ENCODE measurements at regions not wholly inside any gene's neighbourhood (a gene's known extent, or its start where the extent isn't known, plus 50 kb on each side); places are given as distances from the start of the nearest gene placed in this dataset.

DNA sequence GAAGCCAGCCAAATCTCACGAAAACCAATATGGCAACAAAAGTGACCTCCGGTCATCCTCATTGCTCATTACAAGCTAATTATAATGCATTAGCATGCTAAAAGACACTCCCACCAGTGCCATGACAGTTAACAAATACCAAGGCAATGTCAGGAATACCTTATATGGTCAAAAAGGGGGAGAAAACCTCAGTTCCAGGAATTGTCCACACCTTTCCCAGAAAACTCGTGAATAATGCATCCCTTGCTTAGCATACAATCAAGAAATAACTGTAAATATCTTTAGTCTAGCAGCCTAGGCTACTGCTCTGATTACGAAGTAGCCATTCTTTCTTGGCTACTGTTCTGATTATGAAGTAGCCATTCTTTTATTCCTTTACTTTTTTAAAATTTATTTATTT, 112.5 kb upstream of the FKBP1C start:
- H3K9me3 ChIP-seq (ENCODE audit: insufficient read depth, low read depth, low read length): no peaks in the 10 kb centered on the region
- no peak overlapping the region for H3K18ac ChIP-seq (ENCODE audit: low read length)
- no peak overlapping the region for H3K14ac ChIP-seq (ENCODE audit: low read length)
- H3K4me1 ChIP-seq (ENCODE audit: control insufficient read depth in 1 of 2, insufficient read depth in 2 of 2, low read length in 2 of 2): no peaks in the 10 kb centered on the region
- no peak overlapping the region for H3K4me3 ChIP-seq (ENCODE audit: low read depth, low read length)
- H2BK12ac ChIP-seq (ENCODE audit: low read length): no peak overlapping the region
- H4K91ac ChIP-seq (ENCODE audit: low read depth, low read length): no peak overlapping the region
- no peak overlapping the region for H3K23ac ChIP-seq (ENCODE audit: low read length)
- no peak for DNase-seq
- H3K27ac ChIP-seq (ENCODE audit: low read depth, low read length): no peak overlapping the region
- no peak overlapping the region for H4K12ac ChIP-seq (ENCODE audit: low read depth, low read length)
- no peaks in the 10 kb centered on the region for H3K79me1 ChIP-seq (ENCODE audit: low read length)
- H3K4ac ChIP-seq (ENCODE audit: low read depth, low read length): no peak overlapping the region
- H3K79me2 ChIP-seq (ENCODE audit: control insufficient read depth, insufficient read depth, low read length, poor library complexity): no peaks in the 10 kb centered on the region
- no peak overlapping the region for H2AFZ ChIP-seq (ENCODE audit: insufficient read depth, low read length, poor library complexity)
- no peak overlapping the region for H2BK120ac ChIP-seq (ENCODE audit: insufficient read depth, low read length, poor library complexity)
- H3K27me3 ChIP-seq (ENCODE audit: insufficient read depth, low read length): no peaks in the 10 kb centered on the region
- H3K36me3 ChIP-seq (ENCODE audit: control insufficient read depth in 1 of 2, insufficient read depth in 2 of 2, low read length in 2 of 2): no peaks in the 10 kb centered on the region
- H3K4me2 ChIP-seq (ENCODE audit: low read length): no peak overlapping the region
- no peak overlapping the region for H3K9ac ChIP-seq (ENCODE audit: low read length)
- no CpG with 5 or more reads among the region's 4 CpGs for WGBS (ENCODE audit: extremely low coverage, insufficient coverage, insufficient read length)
- H4K8ac ChIP-seq (ENCODE audit: low read depth, low read length): no peak overlapping the region
- no peak overlapping the region for H2AK5ac ChIP-seq (ENCODE audit: low read length)
- no peak overlapping the region for H2BK5ac ChIP-seq (ENCODE audit: low read depth, low read length, poor library complexity)

- Histone ChIP-seq H4K8ac (ENCODE audit: low read depth, low read length) (no peak overlapping the region), H4K91ac (ENCODE audit: low read depth, low read length) (no peak overlapping the region), H3K4me3 (ENCODE audit: low read depth, low read length) (no peak overlapping the region), H3K9ac (ENCODE audit: low read length) (no peak overlapping the region), H3K4ac (ENCODE audit: low read depth, low read length) (no peak overlapping the region), H2BK5ac (ENCODE audit: low read depth, low read length, poor library complexity) (no peak overlapping the region), H3K79me1 (ENCODE audit: low read length) (no peaks in the 10 kb centered on the region), H3K18ac (ENCODE audit: low read length) (no peak overlapping the region), H3K36me3 (ENCODE audit: control insufficient read depth in 1 of 2, insufficient read depth in 2 of 2, low read length in 2 of 2) (no peaks in the 10 kb centered on the region), H3K4me1 (ENCODE audit: control insufficient read depth in 1 of 2, insufficient read depth in 2 of 2, low read length in 2 of 2) (no peaks in the 10 kb centered on the region), H2BK120ac (ENCODE audit: insufficient read depth, low read length, poor library complexity) (no peak overlapping the region), H2BK12ac (ENCODE audit: low read length) (no peak overlapping the region), H3K9me3 (ENCODE audit: insufficient read depth, low read depth, low read length) (no peaks in the 10 kb centered on the region), H3K4me2 (ENCODE audit: low read length) (no peak overlapping the region), H3K23ac (ENCODE audit: low read length) (no peak overlapping the region), H4K12ac (ENCODE audit: low read depth, low read length) (no peak overlapping the region), H3K14ac (ENCODE audit: low read length) (no peak overlapping the region), H3K27me3 (ENCODE audit: insufficient read depth, low read length) (no peaks in the 10 kb centered on the region), H3K27ac (ENCODE audit: low read depth, low read length) (no peak overlapping the region), H2AK5ac (ENCODE audit: low read length) (no peak overlapping the region), H3K79me2 (ENCODE audit: control insufficient read depth, insufficient read depth, low read length, poor library complexity) (no peaks in the 10 kb centered on the region), H2AFZ (ENCODE audit: insufficient read depth, low read length, poor library complexity) (no peak overlapping the region)
- no CpG with 5 or more reads among the region's 6 CpGs for WGBS (ENCODE audit: extremely low coverage, insufficient coverage, insufficient read length)
- DNase-seq: no peak
These were observed 111.4 kb upstream of the FKBP1C start for GRCh38 chr6:63099772-63100459.

GRCh38 chr6:63114610-63115211, 96.6 kb upstream of the FKBP1C start:
- Histone ChIP-seq H3K27ac (ENCODE audit: low read depth, low read length) (no peak overlapping the region), H2BK120ac (ENCODE audit: insufficient read depth, low read length, poor library complexity) (no peak overlapping the region), H3K23ac (ENCODE audit: low read length) (no peak overlapping the region), H3K79me2 (ENCODE audit: control insufficient read depth, insufficient read depth, low read length, poor library complexity) (no peaks in the 10 kb centered on the region), H2AFZ (ENCODE audit: insufficient read depth, low read length, poor library complexity) (no peak overlapping the region), H3K4me3 (ENCODE audit: low read depth, low read length) (no peak overlapping the region), H2AK5ac (ENCODE audit: low read length) (no peak overlapping the region), H2BK12ac (ENCODE audit: low read length) (no peak overlapping the region), H3K4me2 (ENCODE audit: low read length) (no peak overlapping the region), H4K91ac (ENCODE audit: low read depth, low read length) (no peak overlapping the region), H3K4me1 (ENCODE audit: control insufficient read depth in 1 of 2, insufficient read depth in 2 of 2, low read length in 2 of 2) (no peaks in the 10 kb centered on the region), H3K9me3 (ENCODE audit: insufficient read depth, low read depth, low read length) (no peaks in the 10 kb centered on the region), H3K36me3 (ENCODE audit: control insufficient read depth in 1 of 2, insufficient read depth in 2 of 2, low read length in 2 of 2) (no peaks in the 10 kb centered on the region), H3K4ac (ENCODE audit: low read depth, low read length) (no peak overlapping the region), H4K8ac (ENCODE audit: low read depth, low read length) (no peak overlapping the region), H3K27me3 (ENCODE audit: insufficient read depth, low read length) (no peaks in the 10 kb centered on the region), H3K18ac (ENCODE audit: low read length) (no peak overlapping the region), H3K79me1 (ENCODE audit: low read length) (no peaks in the 10 kb centered on the region), H3K14ac (ENCODE audit: low read length) (no peak overlapping the region), H2BK5ac (ENCODE audit: low read depth, low read length, poor library complexity) (no peak overlapping the region), H4K12ac (ENCODE audit: low read depth, low read length) (no peak overlapping the region), H3K9ac (ENCODE audit: low read length) (no peak overlapping the region)
- DNase-seq: no peak
- WGBS (ENCODE audit: extremely low coverage, insufficient coverage, insufficient read length): no CpG with 5 or more reads among the region's 2 CpGs

GRCh38 chr6:63121166-63121565, 90.1 kb upstream of the FKBP1C start:
- no peaks in the 10 kb centered on the region for H3K9me3 ChIP-seq (ENCODE audit: insufficient read depth, low read depth, low read length)
- H2BK5ac ChIP-seq (ENCODE audit: low read depth, low read length, poor library complexity): no peak overlapping the region
- H3K18ac ChIP-seq (ENCODE audit: low read length): no peak overlapping the region
- no peaks in the 10 kb centered on the region for H3K4me1 ChIP-seq (ENCODE audit: control insufficient read depth in 1 of 2, insufficient read depth in 2 of 2, low read length in 2 of 2)
- H3K4me2 ChIP-seq (ENCODE audit: low read length): no peak overlapping the region
- no peak overlapping the region for H4K12ac ChIP-seq (ENCODE audit: low read depth, low read length)
- H3K23ac ChIP-seq (ENCODE audit: low read length): no peak overlapping the region
- no peaks in the 10 kb centered on the region for H3K79me2 ChIP-seq (ENCODE audit: control insufficient read depth, insufficient read depth, low read length, poor library complexity)
- H2BK120ac ChIP-seq (ENCODE audit: insufficient read depth, low read length, poor library complexity): no peak overlapping the region
- no peak overlapping the region for H4K8ac ChIP-seq (ENCODE audit: low read depth, low read length)
- no peak overlapping the region for H2AK5ac ChIP-seq (ENCODE audit: low read length)
- H3K27me3 ChIP-seq (ENCODE audit: insufficient read depth, low read length): no peaks in the 10 kb centered on the region
- H3K4ac ChIP-seq (ENCODE audit: low read depth, low read length): no peak overlapping the region
- no peak overlapping the region for H3K4me3 ChIP-seq (ENCODE audit: low read depth, low read length)
- no peak overlapping the region for H3K9ac ChIP-seq (ENCODE audit: low read length)
- H2AFZ ChIP-seq (ENCODE audit: insufficient read depth, low read length, poor library complexity): no peak overlapping the region
- H3K14ac ChIP-seq (ENCODE audit: low read length): no peak overlapping the region
- no peak overlapping the region for H2BK12ac ChIP-seq (ENCODE audit: low read length)
- H3K36me3 ChIP-seq (ENCODE audit: control insufficient read depth in 1 of 2, insufficient read depth in 2 of 2, low read length in 2 of 2): no peaks in the 10 kb centered on the region
- no peak overlapping the region for H3K27ac ChIP-seq (ENCODE audit: low read depth, low read length)
- no peak overlapping the region for H4K91ac ChIP-seq (ENCODE audit: low read depth, low read length)
- no peaks in the 10 kb centered on the region for H3K79me1 ChIP-seq (ENCODE audit: low read length)
- WGBS (ENCODE audit: extremely low coverage, insufficient coverage, insufficient read length): 100% methylated on average over 1 of the region's 2 CpGs
- DNase-seq: no peak

All from trophoblast cell (in vitro differentiated cells and primary cell).